Stimulated activated CD8-positive, alpha-beta memory T cell treated with anti-CD3 and anti-CD28 coated beads, Interleukin-15, amount 100 ng/mL, for 1 hour (primary cell): ENCODE measurements at regions not wholly inside any gene's neighbourhood (a gene's known extent, or its start where the extent isn't known, plus 50 kb on each side); places are given as distances from the start of the nearest gene placed in this dataset.

Source experiments
- DNase-seq: peaks from one replicate; pipeline ENCODE4 v3.0.0-alpha.2; 2020; ENCODE audit warnings: low read depth

GRCh38 chr17:5694551-5694950 is 110.2 kb upstream of the NLRP1 start:
- no peak for DNase-seq

- DNase-seq = no peak
Measured at GRCh38 chr17:5695480-5695879, 111.2 kb upstream of the NLRP1 start.

GRCh38 chr17:5698959-5699358 is 114.7 kb upstream of the NLRP1 start:
- DNase-seq = no peak

- no peak for DNase-seq
Measured at GRCh38 chr17:5699814-5700213, 115.5 kb upstream of the NLRP1 start.

- no peak for DNase-seq
Measured at GRCh38 chr17:5700745-5701144, 116.4 kb upstream of the NLRP1 start.

GRCh38 chr17:5701381-5701780 is 117.1 kb upstream of the NLRP1 start:
- DNase-seq = no peak

GRCh38 chr17:5702951-5703510 is 118.7 kb upstream of the NLRP1 start:
- no peak for DNase-seq

GRCh38 chr17:5703736-5704135 is 119.4 kb upstream of the NLRP1 start:
- no peak for DNase-seq

- no peak for DNase-seq
Measured at GRCh38 chr17:5705081-5705875, 121.0 kb upstream of the NLRP1 start.

GRCh38 chr17:5705876-5706576 is 121.7 kb upstream of the NLRP1 start:
- DNase-seq = no peak

- peak; percentile 14 for DNase-seq
Measured at GRCh38 chr17:5706577-5707210, 122.4 kb upstream of the NLRP1 start.

GRCh38 chr17:5707482-5707881 is 123.2 kb upstream of the NLRP1 start:
- no peak for DNase-seq

- DNase-seq = no peak
Measured at GRCh38 chr17:5708344-5708743, 124.0 kb upstream of the NLRP1 start.

GRCh38 chr17:5711344-5711743 is 127.0 kb upstream of the NLRP1 start:
- DNase-seq = no peak

GRCh38 chr17:5714993-5715392 is 130.7 kb upstream of the NLRP1 start:
- no peak for DNase-seq

- no peak for DNase-seq
Measured at GRCh38 chr17:5715478-5715877, 131.2 kb upstream of the NLRP1 start.

GRCh38 chr17:5718726-5719125 is 134.4 kb upstream of the NLRP1 start:
- DNase-seq = no peak

- no peak for DNase-seq
Measured at GRCh38 chr17:5719976-5720375, 135.7 kb upstream of the NLRP1 start.

- DNase-seq = no peak
Measured at GRCh38 chr17:5730373-5730772, 146.1 kb upstream of the NLRP1 start.

GRCh38 chr17:5740937-5741336 is 156.6 kb upstream of the NLRP1 start:
- no peak for DNase-seq

- no peak for DNase-seq
Measured at GRCh38 chr17:5741810-5742209, 157.5 kb upstream of the NLRP1 start.

GRCh38 chr17:5745111-5745813 is 161.0 kb upstream of the NLRP1 start:
- no peak for DNase-seq
